A673 (cell line): ENCODE measurements at regions not wholly inside any gene's neighbourhood (a gene's known extent, or its start where the extent isn't known, plus 50 kb on each side); places are given as distances from the start of the nearest gene placed in this dataset.

ENCODE experiments used
- CTCF ChIP-seq: fragments of 300-800, 200-600 bp; sonication (generic); conservative IDR thresholded peaks from 2 replicates; pipeline ENCODE4 v1.5.1; 2017; ENCODE audit warnings: low read depth, mild to moderate bottlenecking, antibody characterized with exemption, low read length, moderate library complexity, mixed read lengths
- EZH2 ChIP-seq: fragments of 200-600 bp; sonication (generic); IDR thresholded peaks from 2 replicates; pipeline ENCODE4 v1.6.1; 2017; ENCODE audit warnings: borderline replicate concordance, low read depth, mild to moderate bottlenecking, mixed read lengths, antibody characterized with exemption, low read length; ENCODE audit not compliant: poor library complexity, severe bottlenecking

- TF ChIP-seq CTCF (no peak), EZH2 (no peak)
Observed at GRCh38 chr17:69732272-69732918, 317.9 kb downstream of the MAP2K6 start.
